ENCODE measurements at regions not wholly inside any gene's neighbourhood (a gene's known extent, or its start where the extent isn't known, plus 50 kb on each side); places are given as distances from the start of the nearest gene placed in this dataset.

DNA sequence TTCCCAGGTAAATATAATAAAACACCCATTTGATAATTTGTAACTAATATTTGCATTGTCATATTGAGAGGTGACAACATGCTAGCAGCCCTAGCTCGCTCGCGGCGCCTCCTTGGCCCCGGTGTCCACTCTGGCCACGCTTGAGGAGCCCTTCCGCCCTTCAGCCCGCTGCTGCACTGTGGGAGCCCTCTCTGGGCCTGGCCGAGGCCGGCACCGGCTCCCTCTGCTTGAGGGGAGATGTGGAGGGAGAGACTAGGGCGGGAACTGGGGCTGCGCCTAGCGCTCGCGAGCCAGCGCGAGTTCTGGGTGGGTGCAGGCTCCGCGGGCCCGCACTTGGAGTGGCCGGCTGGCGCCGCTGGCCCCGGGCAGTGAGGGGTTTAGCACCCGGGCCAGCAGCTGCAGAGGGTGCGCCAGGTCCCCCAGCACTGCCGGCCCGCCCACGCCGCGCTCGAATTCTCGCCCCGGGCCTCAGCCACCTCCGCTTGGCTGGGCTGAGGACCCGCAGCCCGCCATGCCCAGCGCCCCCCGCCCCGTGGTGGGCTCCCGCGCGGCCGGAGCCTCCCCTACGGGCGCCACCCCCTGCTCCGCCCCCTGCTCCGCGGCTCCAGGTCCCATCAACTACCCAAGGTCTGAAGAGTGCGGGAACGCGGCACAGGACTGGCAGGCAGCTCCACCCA lies 594.4 kb downstream of the SLITRK6 start:
- Histone ChIP-seq H3F3A (ENCODE audit: control insufficient read depth, insufficient read depth) (no peaks in the 10 kb centered on the region), H3K36me3 (ENCODE audit: control insufficient read depth, low read length) (no peaks in the 10 kb centered on the region), H3K27me3 (ENCODE audit: control insufficient read depth, low read length) (no peaks in the 10 kb centered on the region), H3K4me2 (ENCODE audit: low read length) (no peak overlapping the region), H3K27ac (ENCODE audit: low read depth, low read length) (no peak overlapping the region), H3K9me2 (replicated peaks; ENCODE audit: control insufficient read depth, low read length) (no peaks in the 10 kb centered on the region), H3K4me3 (ENCODE audit: low read length) (no peak overlapping the region), H3K79me2 (ENCODE audit: control insufficient read depth, low read length) (no peaks in the 10 kb centered on the region), H4K20me1 (ENCODE audit: control insufficient read depth, insufficient read depth, low read depth, low read length) (no peaks in the 10 kb centered on the region), H3K4me1 (ENCODE audit: control insufficient read depth, low read length) (no peaks in the 10 kb centered on the region), H3K9me3 (ENCODE audit: control insufficient read depth, insufficient read depth, low read length) (no peaks in the 10 kb centered on the region; the same call in 1 of the 2 replicates)
- TF ChIP-seq, protein P1, sequence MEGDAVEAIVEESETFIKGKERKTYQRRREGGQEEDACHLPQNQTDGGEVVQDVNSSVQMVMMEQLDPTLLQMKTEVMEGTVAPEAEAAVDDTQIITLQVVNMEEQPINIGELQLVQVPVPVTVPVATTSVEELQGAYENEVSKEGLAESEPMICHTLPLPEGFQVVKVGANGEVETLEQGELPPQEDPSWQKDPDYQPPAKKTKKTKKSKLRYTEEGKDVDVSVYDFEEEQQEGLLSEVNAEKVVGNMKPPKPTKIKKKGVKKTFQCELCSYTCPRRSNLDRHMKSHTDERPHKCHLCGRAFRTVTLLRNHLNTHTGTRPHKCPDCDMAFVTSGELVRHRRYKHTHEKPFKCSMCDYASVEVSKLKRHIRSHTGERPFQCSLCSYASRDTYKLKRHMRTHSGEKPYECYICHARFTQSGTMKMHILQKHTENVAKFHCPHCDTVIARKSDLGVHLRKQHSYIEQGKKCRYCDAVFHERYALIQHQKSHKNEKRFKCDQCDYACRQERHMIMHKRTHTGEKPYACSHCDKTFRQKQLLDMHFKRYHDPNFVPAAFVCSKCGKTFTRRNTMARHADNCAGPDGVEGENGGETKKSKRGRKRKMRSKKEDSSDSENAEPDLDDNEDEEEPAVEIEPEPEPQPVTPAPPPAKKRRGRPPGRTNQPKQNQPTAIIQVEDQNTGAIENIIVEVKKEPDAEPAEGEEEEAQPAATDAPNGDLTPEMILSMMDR (IDR thresholded peaks at IDR 0.05; ENCODE audit: low read depth, low read length, poor library complexity, severe bottlenecking), result no peak
- TF ChIP-seq EZH2phosphoT487 (IDR thresholded peaks at IDR 0.05; ENCODE audit: borderline replicate concordance, low read length), result no peak

- H3K27me3 ChIP-seq (ENCODE audit: control insufficient read depth, low read length), result no peaks in the 10 kb centered on the region
- no peaks in the 10 kb centered on the region for H3F3A ChIP-seq (ENCODE audit: control insufficient read depth, insufficient read depth)
- no peak overlapping the region for H3K4me3 ChIP-seq (ENCODE audit: low read length)
- H4K20me1 ChIP-seq (ENCODE audit: control insufficient read depth, insufficient read depth, low read depth, low read length), result no peaks in the 10 kb centered on the region
- peaks cover 5% of the 10 kb centered on the region; the same call in 1 of the 2 replicates for H3K9me3 ChIP-seq (ENCODE audit: control insufficient read depth, insufficient read depth, low read length)
- TF ChIP-seq, protein P1 (IDR thresholded peaks at IDR 0.05; ENCODE audit: low read depth, low read length, poor library complexity, severe bottlenecking), result no peak
- TF ChIP-seq EZH2phosphoT487 (IDR thresholded peaks at IDR 0.05; ENCODE audit: borderline replicate concordance, low read length), result no peak
- H3K4me1 ChIP-seq (ENCODE audit: control insufficient read depth, low read length), result peaks cover 9% of the 10 kb centered on the region
- no peaks in the 10 kb centered on the region for H3K79me2 ChIP-seq (ENCODE audit: control insufficient read depth, low read length)
- H3K4me2 ChIP-seq (ENCODE audit: low read length), result no peak overlapping the region
- no peaks in the 10 kb centered on the region for H3K9me2 ChIP-seq (replicated peaks; ENCODE audit: control insufficient read depth, low read length)
- H3K36me3 ChIP-seq (ENCODE audit: control insufficient read depth, low read length), result no peaks in the 10 kb centered on the region
- H3K27ac ChIP-seq (ENCODE audit: low read depth, low read length), result no peak overlapping the region
Observed at GRCh38 chr13:85197431-85197830, 601.8 kb downstream of the SLITRK6 start.

GRCh38 chr13:85194482-85194881 lies 604.7 kb downstream of the SLITRK6 start:
- Histone ChIP-seq H3K27me3 (ENCODE audit: control insufficient read depth, low read length) (no peaks in the 10 kb centered on the region), H3K9me3 (ENCODE audit: control insufficient read depth, insufficient read depth, low read length) (peaks cover 5% of the 10 kb centered on the region; the same call in 1 of the 2 replicates), H3F3A (ENCODE audit: control insufficient read depth, insufficient read depth) (no peaks in the 10 kb centered on the region), H3K4me3 (ENCODE audit: low read length) (no peak overlapping the region), H3K4me2 (ENCODE audit: low read length) (no peak overlapping the region), H3K36me3 (ENCODE audit: control insufficient read depth, low read length) (no peaks in the 10 kb centered on the region), H3K9me2 (replicated peaks; ENCODE audit: control insufficient read depth, low read length) (no peaks in the 10 kb centered on the region), H3K4me1 (ENCODE audit: control insufficient read depth, low read length) (peaks cover 9% of the 10 kb centered on the region), H4K20me1 (ENCODE audit: control insufficient read depth, insufficient read depth, low read depth, low read length) (no peaks in the 10 kb centered on the region), H3K79me2 (ENCODE audit: control insufficient read depth, low read length) (no peaks in the 10 kb centered on the region), H3K27ac (ENCODE audit: low read depth, low read length) (no peak overlapping the region)
- no peak for TF ChIP-seq EZH2phosphoT487 (IDR thresholded peaks at IDR 0.05; ENCODE audit: borderline replicate concordance, low read length)

DNA sequence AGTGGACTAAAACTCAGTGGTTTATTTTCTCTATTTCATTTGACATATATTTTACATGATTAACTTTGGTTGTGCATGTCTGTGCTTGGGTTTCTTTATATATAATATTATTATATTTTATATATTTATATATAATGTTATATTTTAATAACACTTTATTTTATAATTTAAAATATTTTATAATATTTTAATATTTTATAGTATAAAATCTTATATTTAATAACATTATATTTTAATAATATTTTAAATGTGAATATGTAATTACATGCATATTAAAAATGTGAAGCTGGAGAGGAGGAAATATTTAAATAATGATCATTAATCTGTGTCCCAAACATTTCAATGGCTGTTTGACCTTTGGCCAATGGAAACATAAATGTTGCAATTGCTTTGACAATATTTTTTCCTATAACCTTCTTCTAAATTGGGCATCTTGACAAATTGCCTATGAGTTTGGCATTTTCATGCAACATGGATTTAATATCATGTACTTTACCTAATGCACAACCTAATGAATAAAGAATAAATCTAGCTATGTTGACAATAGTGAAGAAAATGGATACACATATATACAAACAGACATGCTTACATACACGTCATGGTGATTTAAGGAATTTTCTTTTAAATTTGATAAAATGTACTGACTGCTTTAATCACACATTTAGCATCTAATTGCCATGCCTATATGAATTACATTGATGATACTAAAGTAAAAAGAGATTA lies 607.1 kb downstream of the SLITRK6 start:
- Histone ChIP-seq H3F3A (ENCODE audit: control insufficient read depth, insufficient read depth) (no peaks in the 10 kb centered on the region), H3K4me3 (ENCODE audit: low read length) (no peak overlapping the region), H3K9me2 (replicated peaks; ENCODE audit: control insufficient read depth, low read length) (no peaks in the 10 kb centered on the region), H3K27me3 (ENCODE audit: control insufficient read depth, low read length) (no peaks in the 10 kb centered on the region), H3K4me1 (ENCODE audit: control insufficient read depth, low read length) (peaks cover 9% of the 10 kb centered on the region), H3K27ac (ENCODE audit: low read depth, low read length) (no peak overlapping the region), H3K79me2 (ENCODE audit: control insufficient read depth, low read length) (no peaks in the 10 kb centered on the region), H4K20me1 (ENCODE audit: control insufficient read depth, insufficient read depth, low read depth, low read length) (no peaks in the 10 kb centered on the region), H3K4me2 (ENCODE audit: low read length) (no peak overlapping the region), H3K36me3 (ENCODE audit: control insufficient read depth, low read length) (no peaks in the 10 kb centered on the region), H3K9me3 (ENCODE audit: control insufficient read depth, insufficient read depth, low read length) (peaks cover 2% of the 10 kb centered on the region; the same call in 1 of the 2 replicates)
- TF ChIP-seq, protein P1 (IDR thresholded peaks at IDR 0.05; ENCODE audit: low read depth, low read length, poor library complexity, severe bottlenecking), result no peak
- no peak for TF ChIP-seq EZH2phosphoT487 (IDR thresholded peaks at IDR 0.05; ENCODE audit: borderline replicate concordance, low read length)

All from DOHH2 (cell line).